Upper lobe of left lung (tissue), 6 donors: ENCODE measurements at regions not wholly inside any gene's neighbourhood (a gene's known extent, or its start where the extent isn't known, plus 50 kb on each side); places are given as distances from the start of the nearest gene placed in this dataset.

Source experiments
- ATAC-seq, 2 donors: fragments of 200-7000 bp; cut with Tn5 transposase; one replicate each; pipeline ENCODE4 v1.9.1; 2022; ENCODE audit warnings: mild to moderate bottlenecking in 2 of 2, moderate library complexity in 2 of 2; ENCODE audit not compliant: low FRiP score in 2 of 2
- DNase-seq, 2 donors: peaks; one replicate each; pipeline ENCODE4 v3.0.0-alpha.2; 2019 to 2020
- H3K27ac ChIP-seq, 4 donors: fragments of 200-600 bp; sonication (generic); one replicate each; pipeline ENCODE4 v1.5.1; 2016 to 2019
- H3K27me3 ChIP-seq, 4 donors: fragments of 200-600 bp; sonication (generic); one replicate each; pipeline ENCODE4 v1.5.1; 2017 to 2019
- H3K36me3 ChIP-seq, 4 donors: fragments of 200-600 bp; sonication (generic); one replicate each; pipeline ENCODE4 v1.5.1; 2016 to 2019
- H3K4me1 ChIP-seq, 4 donors: fragments of 200-600 bp; sonication (generic); one replicate each; pipeline ENCODE4 v1.5.1; 2018 to 2019
- H3K4me3 ChIP-seq, 4 donors: fragments of 200-600 bp; sonication (generic); one replicate each; pipeline ENCODE4 v1.5.1; 2017 to 2019; ENCODE audit warnings: mild to moderate bottlenecking in 2 of 4, moderate library complexity in 1 of 4
- H3K9me3 ChIP-seq, 4 donors: fragments of 200-600 bp; sonication (generic); one replicate each; pipeline ENCODE4 v1.5.1; 2018 to 2019
- CTCF ChIP-seq, 6 experiments: fragments of 450-650 bp in 4 of 6; fragments of 200-600 bp in 2 of 6; sonication (generic) in 2 of 6; IDR thresholded peaks; one replicate each; pipeline ENCODE4 v1.5.1; 2016 to 2019; ENCODE audit warnings: antibody characterized with exemption in 6 of 6
- EP300 ChIP-seq, 4 donors: sonication (generic); formaldehyde crosslinking; IDR thresholded peaks; one replicate each; pipeline ENCODE4 v1.5.1; 2017; ENCODE audit warnings: antibody characterized with exemption in 4 of 4, control low read depth in 2 of 4
- POLR2A ChIP-seq, 4 donors: fragments of 450-650 bp; IDR thresholded peaks; one replicate each; pipeline ENCODE4 v1.5.1; 2016 to 2017; ENCODE audit warnings: antibody characterized with exemption in 4 of 4, mild to moderate bottlenecking in 2 of 4
- POLR2AphosphoS5 ChIP-seq, 2 donors: sonication (generic); formaldehyde crosslinking; IDR thresholded peaks; one replicate each; pipeline ENCODE4 v1.5.1; 2017; ENCODE audit warnings: antibody characterized with exemption in 2 of 2
- WGBS, 2 donors: methylation state at CpG; one replicate each; pipeline ENCODE4 v1.1.5; 2017 to 2018; 5-methylcytosine and 5-hydroxymethylcytosine counted together
- donor health status: DM: no; HTN: no; CAD: no; lungs with moderate emphysema.
- donor health status: DM: no; HTN: yes; CAD: no; lungs with severe emphysema.

- H3K4me3 ChIP-seq: no peak overlapping the region
- no peak overlapping the region for H3K27ac ChIP-seq
- 90 to 94% methylated on average over 2 of the region's 2 CpGs for WGBS, 2 donors
- H3K9me3 ChIP-seq: no peaks in the 10 kb centered on the region
- H3K36me3 ChIP-seq: no peaks in the 10 kb centered on the region
- TF ChIP-seq POLR2AphosphoS5 (IDR thresholded peaks at IDR 0.05): no peak
- no peak for TF ChIP-seq CTCF (IDR thresholded peaks at IDR 0.05)
- no peak for TF ChIP-seq POLR2A (IDR thresholded peaks at IDR 0.05)
- TF ChIP-seq EP300 (IDR thresholded peaks at IDR 0.05): no peak
- DNase-seq (no peak), ATAC-seq (peak in 1 of 2 donors; percentile 17)
- peaks cover 0 to 3% (median 0%) of the 10 kb centered on the region in 4 donors for H3K4me1 ChIP-seq
- no peaks in the 10 kb centered on the region for H3K27me3 ChIP-seq
These were observed 167.9 kb upstream of the SLC39A10 start for GRCh38 chr2:195489101-195489500.

DNA sequence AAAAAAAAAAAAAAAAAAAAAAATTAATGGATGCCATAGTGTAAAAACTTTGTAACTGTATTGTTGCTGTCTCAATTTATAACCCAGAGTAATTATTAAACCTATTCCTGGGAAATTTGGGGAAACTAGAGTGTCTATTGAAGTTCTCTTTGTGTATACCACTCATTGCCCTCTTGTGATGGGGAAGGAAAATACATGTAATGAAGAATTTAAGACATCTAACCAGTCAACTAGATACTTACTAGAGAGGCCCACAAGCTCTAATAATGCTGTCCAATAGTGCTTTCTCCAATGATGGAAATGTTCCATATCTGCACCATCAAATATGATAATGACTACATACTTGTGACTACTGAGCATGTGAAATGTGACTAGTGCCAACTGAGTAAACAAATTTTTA lies 168.5 kb upstream of the SLC39A10 start:
- DNase-seq: no peak

GRCh38 chr2:195486987-195487644 lies 169.9 kb upstream of the SLC39A10 start:
- H3K36me3 ChIP-seq: no peaks in the 10 kb centered on the region
- no peaks in the 10 kb centered on the region for H3K9me3 ChIP-seq
- no peak overlapping the region for H3K4me3 ChIP-seq
- H3K27me3 ChIP-seq: no peaks in the 10 kb centered on the region
- TF ChIP-seq EP300 (IDR thresholded peaks at IDR 0.05) (no peak), CTCF (IDR thresholded peaks at IDR 0.05) (no peak), POLR2AphosphoS5 (IDR thresholded peaks at IDR 0.05) (no peak)
- ATAC-seq: peak in 1 of 2 donors; percentile 59
- peaks cover 0 to 3% (median 0%) of the 10 kb centered on the region in 4 donors for H3K4me1 ChIP-seq
- WGBS, 2 donors: 48 to 70% methylated on average over 1 of the region's 1 CpG
- no peak overlapping the region for H3K27ac ChIP-seq
- no peak for DNase-seq

More for the DNA sequence above, 168.5 kb upstream of the SLC39A10 start:
- H3K4me3 ChIP-seq: no peak overlapping the region
- H3K4me1 ChIP-seq: peaks cover 0 to 3% (median 0%) of the 10 kb centered on the region in 4 donors
- no peak overlapping the region for H3K27ac ChIP-seq
- no peaks in the 10 kb centered on the region for H3K9me3 ChIP-seq
- no peak for ATAC-seq
- no peaks in the 10 kb centered on the region for H3K27me3 ChIP-seq
- no peak for TF ChIP-seq POLR2A (IDR thresholded peaks at IDR 0.05)
- TF ChIP-seq POLR2AphosphoS5 (IDR thresholded peaks at IDR 0.05): no peak
- TF ChIP-seq EP300 (IDR thresholded peaks at IDR 0.05): no peak
- TF ChIP-seq CTCF (IDR thresholded peaks at IDR 0.05): no peak
- H3K36me3 ChIP-seq: no peaks in the 10 kb centered on the region

- Histone ChIP-seq H3K27me3 (no peaks in the 10 kb centered on the region), H3K27ac (no peak overlapping the region), H3K9me3 (no peaks in the 10 kb centered on the region), H3K4me3 (no peak overlapping the region), H3K4me1 (peaks cover 0 to 3% (median 0%) of the 10 kb centered on the region in 4 donors), H3K36me3 (no peaks in the 10 kb centered on the region)
- no peak for ATAC-seq
- WGBS, 2 donors: 53 to 60% methylated on average over 2 of the region's 2 CpGs
- DNase-seq: no peak
- TF ChIP-seq EP300 (IDR thresholded peaks at IDR 0.05) (no peak), POLR2AphosphoS5 (IDR thresholded peaks at IDR 0.05) (no peak), CTCF (IDR thresholded peaks at IDR 0.05) (no peak), POLR2A (IDR thresholded peaks at IDR 0.05) (no peak)
These were observed 170.5 kb upstream of the SLC39A10 start for GRCh38 chr2:195486520-195486919.

DNA sequence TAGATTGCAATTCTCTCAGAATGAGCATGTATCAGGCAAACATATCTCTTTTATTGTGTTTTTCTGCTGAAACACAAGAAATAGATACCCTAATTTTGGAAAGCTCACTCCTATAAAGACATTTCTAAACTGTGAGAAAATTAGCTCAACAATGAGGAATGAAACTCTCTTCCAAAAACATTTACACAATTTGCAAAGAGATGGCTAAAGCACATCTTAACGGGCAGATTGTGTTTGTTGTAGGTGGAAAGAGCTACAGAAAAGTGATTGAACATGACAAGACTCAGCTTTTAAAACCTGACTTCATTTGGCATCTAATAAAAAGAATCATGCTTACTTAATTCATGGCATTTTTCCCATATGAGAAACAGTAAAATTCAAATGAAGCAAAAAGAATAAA lies 175.0 kb upstream of the SLC39A10 start:
- no peak for ATAC-seq
- 49 to 67% methylated on average over 1 of the region's 1 CpG for WGBS, 2 donors
- no peak overlapping the region for H3K4me3 ChIP-seq

More for the DNA sequence above, 175.0 kb upstream of the SLC39A10 start:
- no peak for DNase-seq
- H3K9me3 ChIP-seq: no peaks in the 10 kb centered on the region
- no peaks in the 10 kb centered on the region for H3K4me1 ChIP-seq
- no peak overlapping the region for H3K27ac ChIP-seq
- no peaks in the 10 kb centered on the region for H3K27me3 ChIP-seq
- H3K36me3 ChIP-seq: no peaks in the 10 kb centered on the region
- no peak for TF ChIP-seq POLR2AphosphoS5 (IDR thresholded peaks at IDR 0.05)
- TF ChIP-seq EP300 (IDR thresholded peaks at IDR 0.05): no peak
- no peak for TF ChIP-seq CTCF (IDR thresholded peaks at IDR 0.05)
- no peak for TF ChIP-seq POLR2A (IDR thresholded peaks at IDR 0.05)
